ENCODE measurements at regions not wholly inside any gene's neighbourhood (a gene's known extent, or its start where the extent isn't known, plus 50 kb on each side); places are given as distances from the start of the nearest gene placed in this dataset.

DNA sequence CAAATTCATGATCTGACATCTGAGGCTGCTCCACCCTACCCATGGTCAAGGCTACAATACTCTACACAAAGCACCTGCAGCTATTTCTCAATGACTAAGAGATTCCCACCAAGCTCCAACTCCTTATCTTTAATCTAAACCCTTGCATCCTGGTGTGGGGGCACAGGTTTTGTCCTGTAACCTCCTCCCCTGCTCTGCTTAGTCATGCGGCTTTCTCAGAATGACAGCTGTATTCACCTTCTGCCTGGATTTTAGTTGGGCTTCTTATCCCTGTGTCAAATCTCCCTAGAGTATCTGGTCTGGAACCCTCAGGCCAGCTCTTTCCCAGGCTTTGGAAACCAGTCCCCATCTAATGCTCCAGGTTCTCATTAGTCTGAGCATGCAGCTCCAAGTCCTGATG, 159.0 kb downstream of the BARHL2 start:
- DNase-seq: no peak

DNA sequence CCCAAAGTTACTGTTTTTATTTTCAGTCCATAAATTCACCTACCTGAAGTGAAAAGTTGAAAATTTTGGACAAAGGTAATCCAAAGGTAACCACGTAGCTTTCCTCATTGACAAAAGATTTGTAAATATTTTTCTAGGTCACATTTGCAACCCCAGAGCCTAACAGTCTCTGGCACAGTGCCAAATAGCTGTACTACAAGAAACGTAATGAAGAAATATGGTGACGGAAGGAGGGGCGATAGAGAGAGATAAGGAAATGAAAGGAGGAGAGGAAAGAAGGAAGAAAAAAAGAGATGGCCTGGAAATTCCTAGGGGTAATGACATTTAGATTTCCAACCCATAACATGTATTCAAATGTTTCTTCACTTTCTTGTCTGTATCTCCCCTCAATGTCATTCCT, 159.4 kb downstream of the BARHL2 start:
- no peak for DNase-seq

DNA sequence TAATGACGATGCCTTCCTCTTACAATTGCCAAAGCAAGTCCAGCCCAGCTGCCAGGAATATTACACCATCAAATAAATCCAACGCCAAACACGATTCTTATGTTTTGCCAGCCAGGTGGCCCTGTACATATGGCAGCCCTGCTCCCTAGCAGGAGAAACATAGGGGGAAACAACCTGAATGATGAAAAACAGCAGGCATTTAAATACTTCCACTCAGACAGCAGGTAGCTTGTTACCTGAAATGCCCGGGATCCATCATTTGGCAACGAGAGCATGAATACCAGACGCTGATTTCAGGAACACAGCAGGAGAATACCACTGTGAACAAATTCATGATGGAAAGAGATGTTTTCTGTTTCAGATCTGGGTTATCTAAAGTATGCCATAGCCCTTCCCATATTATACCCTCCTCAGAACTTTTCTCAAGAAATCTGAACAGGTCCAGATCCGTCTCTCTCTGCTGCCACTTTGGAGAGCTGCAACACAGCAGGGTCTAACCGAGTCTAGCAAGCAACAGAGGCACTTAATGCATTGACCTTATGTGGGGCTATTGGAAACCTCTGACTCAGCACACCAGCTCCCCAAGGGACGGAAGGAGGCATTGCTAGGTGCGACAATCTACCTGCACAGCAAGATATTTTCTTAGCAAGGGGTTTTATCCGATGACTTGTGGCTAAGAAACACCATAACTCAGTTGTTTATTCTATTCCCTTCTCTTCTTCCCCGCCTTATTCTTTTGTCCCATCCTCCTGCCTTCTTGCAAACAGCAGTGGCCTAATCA, 166.3 kb downstream of the BARHL2 start:
- DNase-seq: peak; percentile 27

DNA sequence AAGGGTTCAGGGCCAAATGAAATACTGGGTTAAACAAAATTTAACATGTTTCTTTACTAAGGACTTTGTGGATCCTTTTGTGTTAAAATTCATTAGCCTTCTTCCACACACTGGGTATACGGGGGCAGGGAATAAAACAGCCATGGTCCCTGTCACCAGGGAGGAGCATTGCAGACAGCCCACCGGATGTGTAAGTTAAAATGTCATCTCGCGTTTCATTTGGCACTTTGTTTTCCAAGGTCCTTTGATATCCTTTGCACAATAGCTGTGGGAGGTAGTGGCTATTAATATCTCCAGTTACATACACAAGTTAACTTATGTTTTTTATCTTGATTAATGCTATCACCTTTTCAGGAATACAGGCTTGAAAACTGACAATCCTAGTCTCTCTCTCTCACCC, 172.7 kb downstream of the BARHL2 start:
- DNase-seq: no peak

DNA sequence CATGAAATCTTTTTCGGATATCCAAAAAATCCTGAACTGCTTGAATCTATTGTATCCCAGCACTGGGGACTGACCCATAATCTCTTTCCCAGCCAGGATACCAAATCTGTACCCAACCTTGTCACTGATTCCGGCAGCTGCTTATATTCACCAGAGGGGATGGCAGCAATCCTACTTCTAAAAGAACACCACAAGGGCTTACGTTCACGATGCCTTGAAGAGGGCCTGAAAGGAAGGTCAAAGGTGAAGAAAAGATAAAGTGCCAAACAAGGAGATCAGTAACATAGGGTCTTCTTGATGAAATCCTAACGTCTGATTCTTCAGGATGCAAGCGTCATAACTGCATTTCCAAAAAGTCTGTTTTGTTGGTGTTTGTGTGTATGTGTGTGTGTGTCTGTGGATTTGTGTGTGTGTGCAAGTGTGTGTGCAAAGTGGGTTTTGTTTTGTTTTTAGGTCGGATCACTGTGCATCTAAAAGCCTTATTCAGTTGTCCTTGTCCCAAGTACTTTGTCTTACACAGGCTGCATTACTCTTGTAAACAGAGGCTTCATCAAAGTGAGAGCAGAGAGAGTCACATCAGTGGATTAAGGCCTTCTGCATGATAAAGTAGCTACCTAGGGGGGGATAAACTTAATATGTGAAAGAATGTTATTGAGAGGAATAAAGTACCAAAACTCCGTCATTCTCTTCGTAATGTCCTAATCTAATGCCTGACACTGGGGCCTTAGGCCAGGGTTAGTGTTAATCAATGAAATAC, 179.3 kb downstream of the BARHL2 start:
- no peak for DNase-seq

DNA sequence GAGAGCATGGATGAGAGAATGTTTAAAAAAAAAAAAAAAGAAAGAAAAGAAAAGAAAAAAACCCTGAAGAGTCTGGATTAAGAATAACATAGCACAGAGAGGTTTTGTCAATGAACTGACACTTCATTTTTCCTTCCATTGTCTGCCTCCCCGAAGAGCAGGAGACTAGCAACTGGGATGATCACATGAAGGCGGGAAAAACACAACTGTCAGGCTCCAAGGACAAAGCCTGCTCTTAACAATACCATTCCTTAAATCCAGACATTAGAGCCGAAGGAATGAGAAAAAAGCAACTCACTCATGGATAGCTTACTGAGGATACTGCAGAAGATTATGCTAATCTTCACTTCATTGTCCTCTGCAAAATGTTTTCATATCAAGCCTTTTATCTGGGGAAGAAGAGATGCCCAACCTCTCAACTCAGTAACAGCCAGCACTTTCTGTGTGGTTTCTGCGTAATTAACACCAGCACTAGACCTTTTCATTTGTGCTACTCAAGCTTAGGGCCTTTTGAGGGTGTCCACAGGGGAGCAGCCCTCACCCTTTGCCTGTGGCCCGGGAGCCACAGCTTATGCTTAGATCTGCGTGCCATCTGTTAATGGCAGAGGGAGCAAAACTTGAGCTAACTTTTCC, 182.3 kb downstream of the BARHL2 start:
- no peak for DNase-seq

DNA sequence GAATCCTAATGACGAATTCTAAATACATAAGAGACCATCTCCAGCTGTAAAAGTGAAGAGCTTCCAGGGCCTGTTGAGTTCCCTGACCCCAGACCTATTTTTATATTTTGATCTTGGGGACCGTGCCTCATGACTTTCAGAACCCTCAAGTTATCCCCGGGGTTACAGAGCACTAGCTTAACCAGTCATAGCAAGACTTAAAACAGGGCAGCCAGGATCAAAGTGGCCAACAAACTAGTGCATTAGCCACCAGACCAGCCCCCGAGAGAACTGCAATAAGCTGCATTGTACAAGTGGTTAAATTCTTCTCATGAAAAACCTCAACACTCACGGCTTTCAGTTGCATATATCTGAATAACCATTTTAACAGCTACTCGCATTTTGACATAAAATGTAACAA, 183.0 kb downstream of the BARHL2 start:
- DNase-seq: no peak

DNA sequence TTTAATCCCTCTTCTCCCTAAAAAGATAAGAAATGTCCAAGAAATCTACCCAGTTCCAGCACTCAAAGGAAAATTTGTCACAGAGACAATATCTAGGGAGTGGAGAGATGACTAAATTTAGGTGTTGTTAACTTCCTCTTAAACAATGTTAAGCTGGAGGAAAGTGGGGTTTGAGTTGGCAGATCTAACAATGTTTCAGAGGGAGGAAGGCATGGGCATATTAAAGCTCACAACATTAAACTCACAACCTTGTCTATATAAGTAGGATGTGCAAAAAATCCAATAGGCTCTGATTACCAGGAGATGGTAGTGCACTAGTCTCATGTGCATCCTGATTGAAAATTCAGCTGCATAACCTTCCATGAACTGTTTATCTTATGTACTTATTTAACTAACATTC, 190.1 kb downstream of the BARHL2 start:
- DNase-seq: no peak

DNA sequence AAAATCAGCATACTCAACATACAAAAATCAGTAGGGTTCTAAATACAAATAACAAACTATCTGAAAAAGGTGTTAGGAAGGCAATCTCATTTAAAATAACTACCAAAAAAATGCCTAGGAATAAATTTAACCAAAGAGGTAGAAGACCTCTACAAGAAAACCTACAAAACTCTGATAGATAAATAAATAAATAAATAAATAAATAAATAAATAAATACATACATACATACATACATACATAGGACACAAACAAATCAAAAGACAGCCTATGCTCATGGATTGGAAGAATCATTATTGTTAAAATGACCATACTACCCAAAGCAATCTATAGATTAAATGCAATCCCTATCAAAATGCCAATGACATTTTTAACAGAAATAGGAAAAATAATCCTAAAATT, 194.7 kb downstream of the BARHL2 start:
- no peak for DNase-seq

DNA sequence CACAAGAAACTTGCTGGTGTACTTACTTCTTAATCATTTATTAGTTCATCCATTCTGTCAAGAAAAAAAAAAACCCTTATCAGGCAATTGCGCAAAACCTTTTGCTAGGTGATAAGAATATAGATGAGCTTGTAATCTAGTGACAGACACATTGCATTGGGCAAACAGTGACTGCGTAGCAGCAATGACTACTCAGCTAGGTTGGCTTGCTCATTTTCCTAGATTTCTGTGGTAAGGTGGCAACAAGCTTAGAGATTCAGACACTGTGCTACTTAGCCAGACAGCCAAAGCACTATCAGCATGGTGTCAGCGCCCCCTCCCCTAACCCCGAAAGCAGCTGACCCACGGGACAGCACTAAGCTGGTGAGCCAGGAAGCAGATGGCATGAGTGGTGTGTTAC, 203.1 kb downstream of the BARHL2 start:
- no peak for DNase-seq

DNA sequence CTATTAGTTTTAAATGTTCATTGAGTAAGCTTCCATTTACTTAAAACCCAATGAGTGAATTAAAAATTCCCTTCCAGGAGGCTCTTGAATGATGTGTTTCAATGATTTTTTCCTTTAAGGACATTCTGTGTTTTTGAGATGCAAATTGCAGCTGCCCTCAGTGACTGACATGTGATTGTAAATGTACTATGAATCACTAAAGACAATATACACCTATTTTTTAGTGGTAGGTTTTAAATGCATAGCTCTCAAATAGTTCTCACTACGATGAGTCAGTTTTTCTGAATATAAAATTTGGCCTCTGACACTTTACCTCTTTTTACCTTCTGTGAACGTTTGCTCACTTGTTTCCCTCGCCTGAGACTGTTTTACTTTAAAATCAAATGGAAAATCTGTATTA, 204.7 kb downstream of the BARHL2 start:
- DNase-seq: no peak

DNA sequence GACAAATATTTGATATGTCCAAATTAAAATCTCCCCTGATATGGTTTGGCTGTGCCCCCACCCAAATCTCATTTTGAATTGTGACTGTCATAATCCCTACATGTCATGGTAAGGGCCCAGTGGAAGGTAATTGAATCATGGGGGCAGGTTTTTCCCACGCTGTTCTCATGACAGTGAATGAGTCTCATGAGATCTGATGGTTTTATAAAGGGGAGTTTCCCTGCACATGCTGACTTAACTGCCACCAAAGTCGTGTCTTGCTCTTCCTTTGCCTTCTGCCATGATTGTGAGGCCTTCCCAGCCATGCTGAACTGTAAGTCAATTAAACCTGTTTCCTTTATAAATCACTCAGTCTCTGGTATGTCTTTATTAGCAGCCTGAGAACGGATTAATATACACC, 207.0 kb downstream of the BARHL2 start:
- no peak for DNase-seq

DNA sequence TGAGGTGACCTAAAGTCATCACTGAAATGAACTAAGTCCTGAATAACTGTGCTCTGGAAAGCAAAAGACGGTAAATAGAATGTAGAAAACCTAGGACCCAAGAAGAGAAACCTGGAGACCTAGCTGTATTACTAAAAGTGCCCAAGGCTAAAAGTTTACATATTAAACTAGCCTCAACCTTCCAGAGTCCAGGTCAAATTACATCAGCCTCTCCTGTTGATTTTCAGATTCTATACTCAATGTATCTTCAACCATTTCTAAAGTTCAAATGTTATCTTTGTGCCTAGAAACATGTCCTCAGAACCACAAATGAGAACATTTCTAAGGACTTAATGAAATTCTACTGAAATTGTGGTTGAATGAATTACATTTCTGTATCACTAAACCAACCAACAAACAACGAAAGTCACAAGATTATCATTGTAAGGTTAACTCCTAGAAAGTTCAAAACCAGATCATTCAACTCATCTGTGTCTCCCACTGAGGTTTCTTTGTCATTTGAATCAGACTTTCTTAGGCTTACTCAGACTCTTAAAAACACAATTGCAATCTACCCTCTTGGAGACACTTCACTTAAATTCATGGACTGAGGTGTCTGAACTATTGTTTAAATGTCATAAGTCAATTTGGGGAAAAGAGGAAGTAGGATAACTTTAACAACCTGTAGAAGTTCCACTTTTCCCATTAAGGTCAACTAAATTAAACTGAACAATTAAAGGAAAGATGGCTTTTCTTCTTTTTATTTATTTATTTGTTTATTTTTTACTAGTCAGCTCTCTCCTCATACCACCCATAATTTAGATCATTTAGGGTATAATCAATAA, 207.7 kb downstream of the BARHL2 start:
- DNase-seq: no peak

DNA sequence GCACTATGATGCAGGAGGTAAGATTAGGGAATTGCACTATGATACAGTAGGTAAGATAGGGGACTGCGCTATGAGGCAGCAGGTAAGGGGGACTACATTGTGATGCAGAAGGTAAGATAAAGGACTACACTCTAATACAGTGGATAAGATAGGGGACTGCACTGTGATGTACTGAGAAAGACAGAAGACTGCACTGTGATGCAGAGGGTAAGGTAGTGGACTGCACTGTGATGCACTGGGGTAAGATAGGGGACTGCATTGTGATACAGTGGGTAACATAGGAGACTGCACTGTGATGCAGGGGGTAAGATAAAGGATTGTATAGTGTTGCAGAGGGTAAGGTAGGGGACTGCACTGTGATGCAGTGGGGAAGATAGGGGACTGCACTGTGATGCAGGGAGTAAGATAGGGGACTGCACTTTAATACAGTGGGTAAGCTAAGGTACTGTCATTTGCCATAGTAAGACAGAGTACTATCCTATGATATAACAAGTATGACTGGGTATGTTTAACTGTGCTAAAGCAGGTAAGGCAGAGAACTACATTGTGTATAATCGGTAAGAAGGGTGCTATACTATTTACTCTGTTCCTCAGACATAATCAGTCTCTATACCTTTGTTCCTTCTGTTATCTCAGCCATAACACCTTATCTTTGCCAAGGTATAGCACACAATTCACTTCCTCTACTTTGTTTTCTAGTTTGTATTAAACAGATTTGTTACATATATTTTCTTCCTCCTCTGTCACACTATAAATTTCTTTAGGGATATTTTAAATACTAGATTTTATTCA, 208.5 kb downstream of the BARHL2 start:
- no peak for DNase-seq

DNA sequence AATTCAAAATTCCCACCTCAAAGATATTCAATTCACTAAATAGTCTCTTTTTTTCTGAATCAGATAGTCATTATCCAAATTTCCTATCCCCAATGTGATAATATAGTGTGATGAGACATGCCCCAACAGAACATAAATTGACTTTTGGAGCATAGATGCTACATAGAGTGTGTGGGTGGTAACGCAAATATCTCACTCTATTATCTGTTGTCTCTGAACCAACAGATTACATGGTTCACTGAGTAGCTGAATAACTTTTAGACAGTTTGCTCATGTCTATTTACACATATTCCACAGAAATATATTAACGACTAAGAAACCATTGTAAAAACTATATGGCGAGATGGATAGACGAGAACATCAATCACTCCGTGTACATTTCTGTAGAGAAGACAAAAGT, 209.9 kb downstream of the BARHL2 start:
- DNase-seq: no peak

DNA sequence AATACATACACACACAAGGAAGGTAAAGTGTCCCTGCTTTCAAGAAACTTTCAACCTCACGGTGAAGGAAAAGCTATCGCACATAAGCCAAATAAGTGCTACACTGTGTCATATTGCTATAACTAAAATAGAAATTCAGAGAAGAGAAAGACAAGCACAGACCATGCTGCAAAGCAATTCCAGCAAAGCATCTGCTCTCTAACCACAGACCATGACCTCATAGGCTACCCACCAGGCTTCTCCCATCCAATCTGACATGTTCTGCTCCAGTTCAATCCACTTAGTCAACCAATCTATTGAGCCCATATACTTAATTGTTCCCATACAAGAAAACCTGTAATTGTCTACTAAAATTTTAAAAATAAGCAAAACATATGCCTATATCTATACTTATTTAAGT, 211.3 kb downstream of the BARHL2 start:
- no peak for DNase-seq

DNA sequence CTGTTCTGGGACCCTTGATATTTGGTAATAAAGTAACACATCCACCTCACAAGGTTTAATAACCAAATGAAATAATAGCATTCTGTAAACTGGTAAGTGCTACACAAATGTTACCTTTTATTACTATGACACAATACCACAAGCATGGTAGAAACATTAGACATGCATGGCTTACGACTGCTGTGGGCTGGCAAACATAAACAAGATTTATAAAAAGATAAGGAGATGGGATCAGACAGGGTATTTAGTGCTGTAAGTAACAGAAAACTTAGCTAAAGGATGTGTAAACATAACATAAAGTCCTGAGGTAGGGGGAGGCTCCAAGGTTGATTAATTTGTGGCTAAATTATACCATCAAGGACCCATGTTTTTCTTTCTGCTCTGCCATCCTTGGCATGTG, 212.6 kb downstream of the BARHL2 start:
- DNase-seq: no peak

DNA sequence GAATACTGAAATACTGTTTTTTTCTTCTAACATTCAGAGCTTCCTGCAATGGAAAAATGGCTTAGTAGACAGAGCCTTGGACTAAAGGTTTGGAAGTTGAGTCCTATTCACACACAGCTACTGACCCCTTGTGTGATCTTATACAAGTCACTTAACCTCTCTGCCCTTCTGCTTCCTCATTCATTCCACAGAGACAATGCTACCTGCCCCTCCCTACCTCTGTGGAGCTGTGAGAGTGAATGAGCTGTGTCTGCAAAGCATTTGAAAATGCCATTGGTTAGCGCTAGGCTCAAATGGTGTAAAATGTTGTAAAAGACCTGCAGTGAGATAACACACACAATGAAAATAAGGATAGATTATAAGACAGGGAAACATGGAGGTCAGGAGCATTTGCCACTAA, 214.4 kb downstream of the BARHL2 start:
- no peak for DNase-seq

DNA sequence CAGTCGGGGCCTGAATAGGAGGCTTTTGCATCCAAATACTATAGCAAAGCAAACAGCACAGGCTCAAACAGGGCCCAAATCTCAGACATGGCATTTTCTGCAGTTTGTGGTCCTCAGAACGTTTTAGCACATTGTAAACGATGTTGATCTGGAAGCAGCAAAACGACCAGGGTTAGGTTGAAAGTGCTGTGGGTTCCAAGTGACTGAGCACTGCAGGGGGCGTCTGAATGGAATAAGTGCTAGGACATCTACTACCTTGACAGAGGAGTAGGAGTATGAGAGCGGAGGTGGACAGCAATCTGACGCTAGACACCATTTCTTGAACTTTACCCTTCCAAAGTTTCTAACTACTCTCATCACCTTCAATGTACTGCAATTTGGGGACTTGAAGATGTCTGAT, 214.9 kb downstream of the BARHL2 start:
- no peak for DNase-seq

DNA sequence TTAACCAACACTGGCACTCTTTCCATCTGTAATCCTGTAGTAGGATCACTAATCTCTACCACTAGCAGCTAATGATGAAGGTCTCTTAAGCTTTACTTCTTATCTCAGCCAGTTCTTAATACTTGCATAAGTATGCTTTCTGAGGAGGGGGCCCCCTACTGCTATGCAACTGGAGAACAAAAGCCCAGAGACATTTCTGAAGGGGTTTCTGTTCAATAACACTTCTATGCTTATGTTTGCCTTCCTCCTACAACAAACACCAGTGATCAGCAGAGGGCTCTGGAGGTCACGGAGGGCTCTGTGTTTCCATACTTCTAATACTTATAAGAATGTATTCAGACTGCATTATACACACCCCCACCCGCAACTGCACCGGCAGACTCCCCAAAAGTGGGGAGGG, 215.8 kb downstream of the BARHL2 start:
- no peak for DNase-seq

DNA sequence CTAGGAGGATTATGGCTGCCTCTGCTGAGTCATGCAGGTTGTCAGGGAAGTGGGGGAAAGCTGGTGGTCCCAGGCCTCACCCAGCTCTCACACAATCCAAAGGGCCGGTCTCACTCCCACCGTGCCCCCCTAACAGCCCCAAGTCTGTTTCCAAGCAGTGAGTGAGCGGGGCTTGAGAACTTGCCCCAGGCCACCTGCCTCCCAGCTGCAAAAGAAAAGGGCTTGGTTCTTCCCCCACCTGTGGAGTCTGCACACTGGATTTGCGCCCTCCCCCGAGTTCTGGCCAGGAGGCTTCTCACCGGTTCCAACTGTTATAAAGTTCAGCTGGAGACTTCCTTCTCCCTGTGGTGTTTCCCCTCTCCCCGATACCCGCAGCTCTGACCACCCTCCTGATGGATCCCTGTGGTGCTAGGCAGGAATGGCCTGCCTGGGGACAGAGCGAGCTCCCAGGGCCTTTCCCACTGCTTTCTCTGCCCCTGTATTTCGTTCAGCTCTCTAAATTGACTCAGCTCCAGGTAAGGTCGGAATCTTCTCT, 222.3 kb downstream of the BARHL2 start:
- DNase-seq: no peak

DNA sequence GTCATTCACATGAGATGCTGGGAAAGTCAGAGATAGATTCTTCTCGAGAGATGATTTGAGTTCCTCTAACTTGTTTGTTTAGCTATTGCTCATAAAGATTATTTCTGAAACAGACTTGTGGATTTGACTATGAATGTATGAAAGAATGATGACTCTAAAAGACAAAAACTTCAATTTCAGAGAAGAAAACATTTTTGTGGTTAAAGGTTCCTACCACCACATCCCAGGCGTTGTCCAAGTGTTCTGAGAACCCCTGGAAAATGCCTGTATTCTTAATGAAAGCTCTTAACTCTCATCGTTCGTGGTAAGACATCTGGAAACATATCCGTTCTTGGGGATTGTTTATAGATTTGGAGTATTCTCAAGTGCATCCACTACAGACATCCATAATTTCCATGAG, 228.7 kb downstream of the BARHL2 start:
- no peak for DNase-seq

Data from NCI-H1694 treated with DMSO at 0.1 percent for 48 hours (cell line).